SK-N-SH (cell line): ENCODE measurements at regions not wholly inside any gene's neighbourhood (a gene's known extent, or its start where the extent isn't known, plus 50 kb on each side); places are given as distances from the start of the nearest gene placed in this dataset.

ENCODE experiments used
- CTCF ChIA-PET: fragments of 300-600, 350-600 bp; formaldehyde crosslinking; extraction: SDS; loops from one replicate; lab custom pipeline; 2021; lab: Yijun Ruan, JAX
- POLR2A ChIA-PET: fragments of 350-600 bp; sonication (Branson Sonifier 250); formaldehyde crosslinking; extraction: SDS; loops from one replicate; lab custom pipeline; 2020; ENCODE audit warnings: antibody characterized with exemption, inconsistent platforms; lab: Yijun Ruan, JAX
- DNase-seq: peaks from one replicate; pipeline ENCODE4 v3.0.0; 2012
- H2AFZ ChIP-seq: fragments of 200-600 bp; sonication (generic); 2 replicates; pipeline ENCODE4 v1.8.1; 2016; ENCODE audit warnings: antibody characterized with exemption, mild to moderate bottlenecking, low read depth
- H3F3A ChIP-seq: fragments of 200-600 bp; sonication (generic); replicated peaks from 2 replicates; pipeline ENCODE3; 2016; ENCODE audit warnings: antibody characterized with exemption, mild to moderate bottlenecking; ENCODE audit not compliant: insufficient read depth
- H3K27ac ChIP-seq, 2 experiments: fragments of 200-500 bp in 1 of 2; fragments of 200-600 bp in 1 of 2; sonication (Bioruptor generic) in 1 of 2; sonication (generic), shearing (Covaris generic) in 1 of 2; 2 replicates each; pipeline versions ENCODE4 v1.5.1 to v1.6.1; 2014 to 2016; ENCODE audit warnings: low read depth in 2 of 2, inconsistent platforms in 1 of 2, low read length in 1 of 2, mild to moderate bottlenecking in 1 of 2, mixed read lengths in 1 of 2
- H3K27me3 ChIP-seq: fragments of 200-600 bp; sonication (generic), shearing (Covaris generic); 2 replicates; pipeline ENCODE4 v1.6.1; 2016; ENCODE audit warnings: mixed run types; ENCODE audit not compliant: insufficient read depth
- H3K36me3 ChIP-seq, 2 experiments: fragments of 200-500 bp in 1 of 2; fragments of 200-600 bp in 1 of 2; sonication (Bioruptor generic) in 1 of 2; sonication (generic) in 1 of 2; replicated peaks in 1 of 2; 2 replicates each; pipeline versions ENCODE3 to v1.5.1; 2014 to 2016; ENCODE audit warnings: low read length in 1 of 2, mild to moderate bottlenecking in 1 of 2; ENCODE audit not compliant: insufficient read depth in 2 of 2, control insufficient read depth in 1 of 2
- H3K4me1 ChIP-seq, 2 experiments: fragments of 200-500 bp in 1 of 2; fragments of 200-600 bp in 1 of 2; sonication (Bioruptor generic) in 1 of 2; sonication (generic), shearing (Covaris generic) in 1 of 2; 2 replicates each; pipeline versions ENCODE4 v1.5.1 to v1.6.1; 2014 to 2016; ENCODE audit warnings: low read depth in 1 of 2, low read length in 1 of 2, mixed run types in 1 of 2; ENCODE audit not compliant: insufficient read depth in 2 of 2, control insufficient read depth in 1 of 2
- H3K4me2 ChIP-seq: fragments of 200-600 bp; sonication (generic), shearing (Covaris generic); 2 replicates; pipeline ENCODE4 v1.6.1; 2017; ENCODE audit warnings: mixed run types
- H3K4me3 ChIP-seq, 2 experiments: fragments of 200-500 bp in 1 of 2; fragments of 200-600 bp in 1 of 2; sonication (Bioruptor generic) in 1 of 2; sonication (generic), shearing (Covaris generic) in 1 of 2; 2 replicates each; pipeline versions ENCODE4 v1.5.1 to v1.8.1; 2014 to 2016; ENCODE audit warnings: low read depth in 2 of 2, inconsistent platforms in 1 of 2, low read length in 1 of 2, mild to moderate bottlenecking in 1 of 2, mixed read lengths in 1 of 2, moderate library complexity in 1 of 2
- H3K79me2 ChIP-seq: fragments of 200-600 bp; sonication (generic); 2 replicates; pipeline ENCODE4 v1.8.1; 2017; ENCODE audit warnings: mild to moderate bottlenecking; ENCODE audit not compliant: insufficient read depth
- H3K9ac ChIP-seq: fragments of 200-600 bp; sonication (generic); 2 replicates; pipeline ENCODE4 v1.6.1; 2017; ENCODE audit warnings: mixed run types
- H3K9me2 ChIP-seq: fragments of 200-600 bp; sonication (generic); 2 replicates; pipeline ENCODE4 v1.6.1; 2017; ENCODE audit warnings: mixed run types
- H3K9me3 ChIP-seq: fragments of 200-600 bp; sonication (generic); 2 replicates; pipeline ENCODE4 v1.6.1; 2017; ENCODE audit warnings: mixed run types, mild to moderate bottlenecking, moderate library complexity
- H4K20me1 ChIP-seq: fragments of 200-600 bp; sonication (generic); 2 replicates; pipeline ENCODE4 v1.6.1; 2017; ENCODE audit warnings: mild to moderate bottlenecking, mixed run types; ENCODE audit not compliant: insufficient read depth
- CHD2 ChIP-seq: fragments of 150-350 bp; IDR thresholded peaks from 2 replicates; pipeline ENCODE4 v1.6.1; 2018; ENCODE audit warnings: low read length; ENCODE audit not compliant: partially characterized antibody
- ELF1 ChIP-seq: IDR thresholded peaks from 2 replicates; pipeline ENCODE4 v1.4.0; 2012
- GATA2 ChIP-seq: sonication (generic); formaldehyde crosslinking; IDR thresholded peaks from 2 replicates; pipeline ENCODE4 v1.5.0; 2020; ENCODE audit warnings: mild to moderate bottlenecking, missing genetic modification reagents
- NFIC ChIP-seq: IDR thresholded peaks from 2 replicates; pipeline ENCODE4 v1.4.0; 2012; ENCODE audit warnings: borderline replicate concordance
- NRF1 ChIP-seq: IDR thresholded peaks from 2 replicates; pipeline ENCODE4 v1.6.1; 2012; ENCODE audit warnings: low read depth, mild to moderate bottlenecking, low read length
- POLR2AphosphoS5 ChIP-seq: IDR thresholded peaks from 2 replicates; pipeline ENCODE4 v1.6.1; 2012; ENCODE audit warnings: low read depth, low read length
- RFX5 ChIP-seq: IDR thresholded peaks from 2 replicates; pipeline ENCODE4 v1.6.1; 2012; ENCODE audit warnings: mild to moderate bottlenecking, improper control_type of control experiment, low read length
- SIN3A ChIP-seq: IDR thresholded peaks from 2 replicates; pipeline ENCODE4 v1.6.1; 2012; ENCODE audit warnings: low read depth, mild to moderate bottlenecking, low read length, moderate library complexity, borderline replicate concordance
- SMC3 ChIP-seq: IDR thresholded peaks from 2 replicates; pipeline ENCODE4 v1.6.1; 2012; ENCODE audit warnings: low read depth, low read length, improper control_type of control experiment
- TCF12 ChIP-seq: IDR thresholded peaks from 2 replicates; pipeline ENCODE4 v1.4.0; 2012
- TEAD4 ChIP-seq: IDR thresholded peaks from 2 replicates; pipeline ENCODE4 v1.4.0; 2012; ENCODE audit warnings: mild to moderate bottlenecking, borderline replicate concordance; ENCODE audit not compliant: insufficient read depth
- WGBS: methylation state at CpG from one replicate; pipeline ENCODE4 v1.1.6; 2017; ENCODE audit warnings: low lambda C conversion rate; 5-methylcytosine and 5-hydroxymethylcytosine counted together
- TF ChIP-seq, protein P1 (sequence below): IDR thresholded peaks from 2 replicates; pipeline ENCODE4; 2012
- TF ChIP-seq, protein P2 (sequence below): IDR thresholded peaks from 2 replicates; pipeline ENCODE4 v1.4.0; 2012; ENCODE audit warnings: low read depth
- TF ChIP-seq, protein P3 (sequence below): IDR thresholded peaks from 2 replicates; pipeline ENCODE4 v1.6.1; 2012; ENCODE audit warnings: mild to moderate bottlenecking, low read depth, low read length, moderate library complexity
- TF ChIP-seq, protein P4 (sequence below): IDR thresholded peaks from 2 replicates; pipeline ENCODE4 v1.4.0; 2012; ENCODE audit warnings: low read depth, borderline replicate concordance

DNA sequence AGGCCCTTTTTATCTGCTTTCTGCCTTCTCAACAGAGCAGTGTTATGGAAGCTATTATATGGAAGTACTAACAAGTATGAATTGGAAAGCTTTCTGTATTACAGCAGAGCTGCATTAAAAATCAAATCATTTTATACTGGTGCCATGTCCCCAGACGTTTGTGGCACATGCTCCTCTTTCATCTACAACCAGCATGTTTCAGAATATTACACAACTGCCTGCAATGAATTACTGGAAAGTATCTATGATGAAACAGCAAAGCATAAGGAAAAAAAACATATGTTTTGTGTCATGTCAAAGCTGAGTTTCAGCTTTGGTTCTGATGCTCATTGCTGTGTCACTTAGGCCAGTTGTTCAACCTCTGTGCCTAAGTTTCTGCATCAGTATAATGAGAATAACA is 576.8 kb downstream of the GBA3 start:
- ChIA-PET CTCF (no interaction called here), POLR2A (no interaction called here)
- Histone ChIP-seq H3K4me3 (no peak overlapping the region), H3K9me3 (no peaks in the 10 kb centered on the region), H3K27me3 (no peaks in the 10 kb centered on the region), H3K79me2 (no peaks in the 10 kb centered on the region), H3F3A (no peaks in the 10 kb centered on the region), H4K20me1 (no peaks in the 10 kb centered on the region), H3K9me2 (no peaks in the 10 kb centered on the region), H2AFZ (no peak overlapping the region), H3K27ac (no peak overlapping the region), H3K9ac (no peak overlapping the region), H3K4me1 (no peaks in the 10 kb centered on the region), H3K4me2 (no peak overlapping the region), H3K36me3 (no peaks in the 10 kb centered on the region)
- no peak for DNase-seq
- WGBS = 0% methylated on average over 1 of the region's 1 CpG
- no peak for TF ChIP-seq GATA2 (CRISPR knock-in tag)
- no peak for TF ChIP-seq TCF12
- TF ChIP-seq NRF1 = no peak
- TF ChIP-seq TEAD4 = no peak
- TF ChIP-seq, protein P1, sequence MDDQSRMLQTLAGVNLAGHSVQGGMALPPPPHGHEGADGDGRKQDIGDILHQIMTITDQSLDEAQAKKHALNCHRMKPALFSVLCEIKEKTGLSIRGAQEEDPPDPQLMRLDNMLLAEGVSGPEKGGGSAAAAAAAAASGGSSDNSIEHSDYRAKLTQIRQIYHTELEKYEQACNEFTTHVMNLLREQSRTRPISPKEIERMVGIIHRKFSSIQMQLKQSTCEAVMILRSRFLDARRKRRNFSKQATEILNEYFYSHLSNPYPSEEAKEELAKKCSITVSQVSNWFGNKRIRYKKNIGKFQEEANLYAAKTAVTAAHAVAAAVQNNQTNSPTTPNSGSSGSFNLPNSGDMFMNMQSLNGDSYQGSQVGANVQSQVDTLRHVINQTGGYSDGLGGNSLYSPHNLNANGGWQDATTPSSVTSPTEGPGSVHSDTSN = no peak
- TF ChIP-seq SIN3A = no peak
- TF ChIP-seq SMC3 = no peak
- TF ChIP-seq ELF1 = no peak
- TF ChIP-seq, protein P2, sequence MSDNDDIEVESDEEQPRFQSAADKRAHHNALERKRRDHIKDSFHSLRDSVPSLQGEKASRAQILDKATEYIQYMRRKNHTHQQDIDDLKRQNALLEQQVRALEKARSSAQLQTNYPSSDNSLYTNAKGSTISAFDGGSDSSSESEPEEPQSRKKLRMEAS = no peak
- TF ChIP-seq, protein P3, sequence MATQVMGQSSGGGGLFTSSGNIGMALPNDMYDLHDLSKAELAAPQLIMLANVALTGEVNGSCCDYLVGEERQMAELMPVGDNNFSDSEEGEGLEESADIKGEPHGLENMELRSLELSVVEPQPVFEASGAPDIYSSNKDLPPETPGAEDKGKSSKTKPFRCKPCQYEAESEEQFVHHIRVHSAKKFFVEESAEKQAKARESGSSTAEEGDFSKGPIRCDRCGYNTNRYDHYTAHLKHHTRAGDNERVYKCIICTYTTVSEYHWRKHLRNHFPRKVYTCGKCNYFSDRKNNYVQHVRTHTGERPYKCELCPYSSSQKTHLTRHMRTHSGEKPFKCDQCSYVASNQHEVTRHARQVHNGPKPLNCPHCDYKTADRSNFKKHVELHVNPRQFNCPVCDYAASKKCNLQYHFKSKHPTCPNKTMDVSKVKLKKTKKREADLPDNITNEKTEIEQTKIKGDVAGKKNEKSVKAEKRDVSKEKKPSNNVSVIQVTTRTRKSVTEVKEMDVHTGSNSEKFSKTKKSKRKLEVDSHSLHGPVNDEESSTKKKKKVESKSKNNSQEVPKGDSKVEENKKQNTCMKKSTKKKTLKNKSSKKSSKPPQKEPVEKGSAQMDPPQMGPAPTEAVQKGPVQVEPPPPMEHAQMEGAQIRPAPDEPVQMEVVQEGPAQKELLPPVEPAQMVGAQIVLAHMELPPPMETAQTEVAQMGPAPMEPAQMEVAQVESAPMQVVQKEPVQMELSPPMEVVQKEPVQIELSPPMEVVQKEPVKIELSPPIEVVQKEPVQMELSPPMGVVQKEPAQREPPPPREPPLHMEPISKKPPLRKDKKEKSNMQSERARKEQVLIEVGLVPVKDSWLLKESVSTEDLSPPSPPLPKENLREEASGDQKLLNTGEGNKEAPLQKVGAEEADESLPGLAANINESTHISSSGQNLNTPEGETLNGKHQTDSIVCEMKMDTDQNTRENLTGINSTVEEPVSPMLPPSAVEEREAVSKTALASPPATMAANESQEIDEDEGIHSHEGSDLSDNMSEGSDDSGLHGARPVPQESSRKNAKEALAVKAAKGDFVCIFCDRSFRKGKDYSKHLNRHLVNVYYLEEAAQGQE = no peak

DNA sequence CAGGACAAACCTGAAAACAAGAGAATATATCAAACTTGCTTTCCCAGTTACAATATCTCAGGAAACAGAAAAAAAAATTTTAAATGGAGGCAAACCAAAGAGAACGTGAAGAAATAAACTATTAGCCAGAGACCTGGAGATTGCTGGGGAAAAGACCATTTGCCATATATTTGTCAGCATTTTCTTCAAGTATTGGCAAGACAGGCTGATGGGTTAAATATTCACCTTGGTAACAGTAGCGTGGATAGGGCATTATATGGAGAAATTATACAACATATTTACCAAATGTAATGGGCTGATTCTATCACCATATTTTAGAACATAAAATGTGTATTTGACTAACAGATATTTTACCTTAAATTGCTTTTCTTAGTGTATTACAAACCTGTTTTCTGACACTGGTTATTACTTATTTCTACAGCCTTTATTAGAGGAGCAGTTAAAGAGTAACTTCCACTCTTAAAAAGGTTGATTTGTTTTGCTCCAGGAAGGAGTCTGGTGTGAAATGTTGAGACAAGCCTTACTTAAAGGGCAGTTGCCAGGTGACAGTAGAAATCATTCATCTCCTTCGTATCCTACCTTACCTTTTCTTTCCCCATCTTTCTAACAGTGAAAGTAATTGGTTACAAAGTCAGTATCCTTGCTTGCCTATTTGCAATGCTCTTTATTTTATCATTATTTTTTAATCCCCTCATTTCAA is 575.5 kb downstream of the GBA3 start:
- Histone ChIP-seq H3K27me3 (no peaks in the 10 kb centered on the region), H3K9me3 (no peaks in the 10 kb centered on the region), H3K27ac (no peak overlapping the region), H2AFZ (no peak overlapping the region), H3K4me1 (no peaks in the 10 kb centered on the region), H3K36me3 (no peaks in the 10 kb centered on the region)
- TF ChIP-seq POLR2AphosphoS5 = no peak
- TF ChIP-seq, protein P4, sequence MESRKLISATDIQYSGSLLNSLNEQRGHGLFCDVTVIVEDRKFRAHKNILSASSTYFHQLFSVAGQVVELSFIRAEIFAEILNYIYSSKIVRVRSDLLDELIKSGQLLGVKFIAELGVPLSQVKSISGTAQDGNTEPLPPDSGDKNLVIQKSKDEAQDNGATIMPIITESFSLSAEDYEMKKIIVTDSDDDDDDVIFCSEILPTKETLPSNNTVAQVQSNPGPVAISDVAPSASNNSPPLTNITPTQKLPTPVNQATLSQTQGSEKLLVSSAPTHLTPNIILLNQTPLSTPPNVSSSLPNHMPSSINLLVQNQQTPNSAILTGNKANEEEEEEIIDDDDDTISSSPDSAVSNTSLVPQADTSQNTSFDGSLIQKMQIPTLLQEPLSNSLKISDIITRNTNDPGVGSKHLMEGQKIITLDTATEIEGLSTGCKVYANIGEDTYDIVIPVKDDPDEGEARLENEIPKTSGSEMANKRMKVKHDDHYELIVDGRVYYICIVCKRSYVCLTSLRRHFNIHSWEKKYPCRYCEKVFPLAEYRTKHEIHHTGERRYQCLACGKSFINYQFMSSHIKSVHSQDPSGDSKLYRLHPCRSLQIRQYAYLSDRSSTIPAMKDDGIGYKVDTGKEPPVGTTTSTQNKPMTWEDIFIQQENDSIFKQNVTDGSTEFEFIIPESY = no peak
- no peak for TF ChIP-seq RFX5
- no peak for TF ChIP-seq NFIC
- TF ChIP-seq CHD2 = no peak
- TF ChIP-seq, all 33 proteins: peak for 0
- ChIA-PET POLR2A (no interaction called here), CTCF (no interaction called here)
- Histone ChIP-seq H3K79me2 (no peaks in the 10 kb centered on the region), H3K4me3 (no peak overlapping the region), H3F3A (no peaks in the 10 kb centered on the region), H3K9ac (no peak overlapping the region), H3K9me2 (no peaks in the 10 kb centered on the region), H4K20me1 (no peaks in the 10 kb centered on the region), H3K4me2 (no peak overlapping the region)
- no peak for DNase-seq
- WGBS = 7% methylated on average over 3 of the region's 3 CpGs
